HG03175 (cell line): ENCODE measurements at regions not wholly inside any gene's neighbourhood (a gene's known extent, or its start where the extent isn't known, plus 50 kb on each side); places are given as distances from the start of the nearest gene placed in this dataset.
"Not testable (repeated sequence)": the region's sequence is repeated elsewhere in the genome, so short reads cannot be mapped to it uniquely, and the experiment has no call there.

Experiments used
- ATAC-seq: cut with Tn5 transposase; IDR thresholded peaks from one replicate; pipeline ENCODE4 v1.9.1; 2021; ENCODE audit warnings: mild to moderate bottlenecking, moderate library complexity; ENCODE audit not compliant: unreplicated experiment

DNA sequence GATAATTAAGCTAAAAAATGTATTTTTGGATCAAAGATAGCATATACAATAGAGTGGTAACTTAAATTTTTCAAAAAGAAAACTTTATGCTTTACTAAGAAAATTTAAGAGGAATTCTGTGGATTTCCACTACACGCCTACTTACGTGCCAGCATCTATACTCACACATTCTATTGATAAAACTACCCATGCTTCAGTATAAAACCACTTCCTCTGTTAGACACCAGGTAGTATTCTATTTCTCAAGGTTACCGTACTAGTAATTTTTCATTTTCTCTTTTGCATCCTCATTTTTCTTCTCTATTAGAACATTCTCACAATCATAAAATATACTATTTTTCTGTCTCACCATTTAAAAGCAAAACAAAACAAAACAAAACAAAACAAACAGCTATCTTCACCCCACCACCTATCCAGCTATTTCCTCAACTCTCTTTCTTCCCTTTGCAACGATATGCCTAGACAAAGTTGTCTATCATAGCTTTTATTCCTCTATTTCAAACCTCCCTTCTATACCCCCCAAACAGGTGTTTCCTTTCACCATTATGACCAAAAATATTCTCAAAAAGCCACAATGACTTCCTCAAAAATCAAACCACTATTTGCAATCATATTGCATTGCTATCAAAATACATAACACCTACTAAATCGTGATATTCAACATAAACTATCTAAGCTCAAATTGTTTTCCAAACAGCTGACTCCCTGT, 1652.0 kb downstream of the MRPL39 start:
- ATAC-seq, result no peak

DNA sequence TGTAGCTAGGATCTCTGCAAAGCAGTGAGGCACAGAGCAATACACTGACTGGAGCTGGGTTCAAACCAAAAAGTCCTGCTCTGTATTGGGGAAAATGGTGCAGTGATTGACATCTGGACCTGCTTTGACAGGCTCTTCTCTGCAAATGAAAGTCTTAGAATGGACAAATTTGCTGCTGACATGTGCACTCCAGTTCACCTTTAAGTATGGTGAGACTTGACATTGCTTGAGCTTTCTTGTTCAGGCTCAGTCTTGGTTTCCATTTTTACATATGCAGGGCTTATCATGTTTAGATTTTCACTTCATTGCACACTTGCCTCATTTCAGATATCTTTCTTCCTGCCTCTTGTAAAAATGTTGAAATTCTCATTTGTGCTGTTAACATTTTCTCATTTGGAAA, 1655.0 kb downstream of the MRPL39 start:
- ATAC-seq, result no peak

- no peak for ATAC-seq
Observed at GRCh38 chr21:23951251-23951650, 1656.0 kb downstream of the MRPL39 start.

DNA sequence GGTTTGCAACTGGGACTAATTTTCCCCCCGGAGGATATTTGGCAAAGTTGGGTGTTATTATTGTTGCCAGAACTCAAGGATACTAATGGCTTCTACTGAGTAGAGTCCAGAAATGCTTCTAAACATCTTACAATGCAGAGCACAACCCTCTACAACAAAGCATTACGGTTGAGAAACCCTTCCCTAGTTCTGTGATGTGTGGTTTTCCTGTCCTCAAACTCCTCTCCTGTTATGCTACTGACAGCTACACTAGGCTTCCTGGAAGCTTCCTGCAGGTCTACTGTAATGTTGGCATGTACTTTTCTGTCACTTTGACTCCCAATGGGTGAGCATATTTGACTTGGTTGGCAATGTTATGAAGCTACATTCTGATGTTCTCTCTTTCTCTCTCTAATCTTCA, 1656.9 kb downstream of the MRPL39 start:
- ATAC-seq, result no peak

GRCh38 chr21:23949493-23949892, 1657.8 kb downstream of the MRPL39 start:
- ATAC-seq, result no peak

- peak; percentile 87 for ATAC-seq
Observed at GRCh38 chr21:23939369-23940065, 1667.8 kb downstream of the MRPL39 start.

DNA sequence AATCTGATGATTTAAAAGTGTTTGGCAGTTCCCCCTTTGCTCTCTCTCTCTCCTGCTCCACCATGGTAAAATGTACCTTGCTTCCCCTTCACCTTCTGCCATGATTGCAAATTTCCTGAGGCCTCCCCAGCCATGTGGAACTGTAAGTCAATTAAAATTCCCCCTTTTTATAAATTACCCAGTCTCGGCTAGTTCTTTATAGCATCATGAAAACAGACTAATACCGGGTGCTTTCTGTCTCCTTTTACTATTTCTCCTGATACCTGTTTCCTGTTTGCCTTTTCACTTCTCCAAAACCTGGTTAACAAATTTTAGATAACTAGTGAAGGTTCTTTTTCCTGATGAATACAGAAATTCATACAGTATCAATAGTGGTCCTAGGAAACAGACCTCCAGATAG, 1670.3 kb downstream of the MRPL39 start:
- ATAC-seq, result no peak

- ATAC-seq, result no peak
Observed at GRCh38 chr21:23936224-23936623, 1671.1 kb downstream of the MRPL39 start.

GRCh38 chr21:23930565-23930964, 1676.7 kb downstream of the MRPL39 start:
- ATAC-seq, result no peak

DNA sequence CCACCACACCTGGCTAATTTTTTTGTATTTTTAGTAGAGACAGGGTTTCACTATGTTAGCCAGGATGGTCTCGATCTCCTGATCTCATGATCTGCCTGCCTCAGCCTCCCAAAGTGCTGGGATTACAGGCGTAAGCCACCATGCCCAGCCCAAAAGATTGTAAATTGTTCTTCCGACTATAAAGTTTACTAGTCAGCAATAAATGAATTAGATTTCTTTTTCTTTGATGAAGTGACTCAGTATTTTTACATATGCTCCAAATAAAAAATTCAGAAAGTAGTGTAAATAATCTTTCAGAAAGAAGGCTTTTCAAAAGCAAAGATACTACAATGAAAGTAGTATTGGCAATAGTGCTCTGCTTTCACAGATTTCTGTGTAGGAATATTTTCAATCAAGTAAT, 1680.9 kb downstream of the MRPL39 start:
- ATAC-seq, result not testable (repeated sequence)

DNA sequence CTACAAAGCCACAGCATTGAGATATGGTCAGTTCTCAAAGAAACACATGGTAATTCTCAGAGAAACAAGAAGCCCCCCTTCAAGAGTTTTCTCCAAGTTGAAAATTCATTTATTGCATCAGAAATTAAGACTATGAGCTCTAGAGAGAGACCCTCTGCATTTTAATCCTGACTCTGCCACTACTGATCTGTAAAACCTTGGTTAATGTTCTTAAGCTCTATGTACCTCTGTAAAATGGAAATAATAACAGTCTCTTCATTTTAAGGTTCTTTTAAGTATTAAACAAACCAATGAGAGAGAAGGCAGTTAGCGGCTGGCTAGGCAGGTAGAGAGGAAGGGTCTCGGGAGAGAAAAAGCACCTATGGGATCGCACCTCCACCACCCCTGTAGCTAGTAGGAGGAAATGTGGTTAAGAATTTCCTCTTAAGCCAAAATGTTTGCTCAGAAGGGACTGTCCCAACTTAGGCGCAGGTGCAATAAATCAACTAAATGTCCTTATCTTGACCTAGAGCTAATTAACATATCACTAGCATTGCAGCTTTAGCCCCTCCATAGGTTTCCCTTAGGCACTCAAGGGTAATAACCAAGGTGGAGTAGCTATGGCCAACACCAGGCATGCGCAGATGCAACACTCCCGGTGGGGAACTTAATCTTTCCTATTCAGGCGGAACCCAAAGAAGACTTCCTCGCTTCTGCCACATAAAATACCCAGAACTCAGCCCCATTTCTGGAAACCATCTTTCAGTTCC, 1685.4 kb downstream of the MRPL39 start:
- ATAC-seq, result no peak

- no peak for ATAC-seq
Observed at GRCh38 chr21:23900727-23901126, 1706.6 kb downstream of the MRPL39 start.

DNA sequence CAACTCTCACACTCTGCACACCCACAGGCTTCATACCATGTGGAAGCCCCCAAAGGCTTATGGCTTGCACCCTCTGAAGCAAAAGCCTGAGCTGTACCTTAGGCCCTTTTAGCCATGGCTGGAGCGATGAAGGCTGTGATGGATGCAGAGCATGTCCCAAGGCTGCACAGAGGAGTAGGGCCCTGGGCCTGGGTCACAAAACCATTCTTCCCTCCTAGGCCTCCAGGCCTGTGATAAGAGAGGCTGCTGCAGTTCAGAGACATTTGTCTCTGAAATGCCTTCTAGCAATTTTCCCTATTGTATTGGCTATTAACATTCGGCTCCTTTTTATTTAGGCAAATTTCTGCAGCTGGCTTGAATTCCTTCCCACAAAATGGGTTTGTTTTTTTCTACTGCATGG, 1707.7 kb downstream of the MRPL39 start:
- ATAC-seq, result no peak

DNA sequence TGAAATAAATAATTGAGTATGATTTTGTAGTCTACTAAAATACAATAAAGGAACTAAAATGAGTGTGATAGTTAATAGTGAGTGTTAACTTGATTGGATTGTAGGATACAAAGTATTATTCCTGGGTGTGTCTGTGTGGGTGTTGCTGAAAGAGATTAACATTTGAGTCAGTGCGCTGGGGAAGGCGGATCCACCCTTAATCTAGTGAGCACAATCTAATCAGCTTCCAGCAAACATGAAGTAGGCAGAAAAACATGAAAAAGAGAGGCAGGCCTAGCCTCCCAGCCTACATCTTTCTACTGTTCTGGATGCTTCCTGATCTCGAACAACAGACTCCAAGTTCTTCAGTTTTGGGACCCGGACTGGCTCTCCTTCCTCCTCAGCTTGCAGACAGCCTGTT, 1716.6 kb downstream of the MRPL39 start:
- no peak for ATAC-seq

DNA sequence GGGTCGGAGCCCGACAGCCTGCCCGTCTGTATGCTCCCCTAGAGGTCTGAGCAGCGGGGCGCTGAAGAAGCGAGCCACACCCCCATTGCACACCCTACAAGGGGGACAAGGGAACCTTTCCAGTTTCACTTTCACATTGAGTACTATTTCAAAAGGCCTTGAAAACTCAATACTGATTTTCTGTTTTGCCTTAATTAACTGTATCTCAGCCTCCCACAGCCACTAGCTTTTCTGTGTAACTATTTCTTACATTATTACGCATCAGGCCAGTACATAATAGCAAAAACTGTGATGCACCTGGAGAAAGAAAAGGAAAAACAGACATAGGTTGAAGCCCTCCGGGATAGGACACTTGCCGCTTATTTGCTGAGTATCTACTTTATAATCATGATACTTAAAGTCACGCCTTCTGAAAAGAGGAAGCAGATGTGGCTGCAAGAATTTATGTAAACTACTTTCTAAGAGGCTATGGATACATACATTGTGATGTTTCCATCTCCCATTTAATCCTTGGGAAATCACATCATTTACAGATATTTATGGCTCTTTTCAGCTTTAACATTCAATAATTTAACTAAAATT, 1719.5 kb downstream of the MRPL39 start:
- no peak for ATAC-seq

DNA sequence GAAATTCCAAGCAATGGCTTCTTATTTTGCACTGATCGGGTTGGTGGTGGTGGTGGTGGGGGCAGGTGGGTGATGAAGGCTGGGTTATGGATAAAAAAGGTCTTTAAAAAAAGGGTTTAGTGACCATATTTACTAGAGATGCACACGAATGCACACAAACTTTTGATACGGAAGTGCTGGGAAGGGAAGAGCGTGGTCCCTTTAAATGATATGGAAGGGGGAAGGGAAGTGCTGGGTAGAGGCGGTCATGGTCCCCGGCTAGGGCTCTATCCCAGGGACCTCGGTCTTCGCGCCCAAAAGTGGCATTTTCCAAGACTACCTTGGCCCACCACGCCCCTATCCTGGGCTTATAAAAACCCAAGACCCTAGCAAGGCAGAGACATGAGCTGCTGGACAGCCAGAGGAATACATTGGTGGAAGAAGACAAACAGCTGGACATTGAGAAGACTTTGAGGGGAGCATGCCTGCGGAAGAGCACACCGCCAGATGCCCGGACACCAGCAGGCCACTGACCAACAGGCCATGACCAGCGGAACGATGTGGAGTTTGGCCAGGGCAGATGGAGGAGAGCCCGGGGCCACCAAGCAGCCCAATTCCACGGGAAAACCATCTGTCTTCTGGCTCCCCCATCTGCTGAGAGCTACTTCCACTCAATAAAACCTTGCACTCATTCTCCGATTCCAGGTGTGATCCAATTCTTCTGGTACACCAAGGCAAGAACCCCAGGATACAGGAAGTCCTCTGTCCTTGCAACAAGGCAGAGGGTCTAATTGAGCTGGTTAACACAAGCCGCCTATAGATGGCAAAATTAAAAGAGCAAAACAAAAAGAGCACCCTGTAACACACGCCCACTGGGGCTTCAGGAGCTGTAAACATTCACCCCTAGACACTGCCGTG, 1720.2 kb downstream of the MRPL39 start:
- ATAC-seq, result no peak

DNA sequence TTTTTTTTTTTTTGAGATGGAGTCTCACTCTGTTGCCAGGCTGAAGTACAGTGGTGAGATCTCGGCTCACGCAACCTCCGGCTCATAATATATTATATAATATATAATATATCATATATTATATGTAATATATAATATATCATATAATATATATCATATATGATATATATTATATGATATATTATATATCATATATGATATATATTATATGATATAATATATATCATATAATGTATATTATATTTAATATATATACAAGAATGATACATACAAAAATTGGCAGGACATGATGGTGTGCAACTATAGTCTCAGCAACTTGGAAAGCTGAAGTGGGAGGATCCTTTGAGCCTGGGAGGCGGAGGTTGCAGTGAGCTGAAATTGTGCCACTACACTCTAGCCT, 1725.5 kb downstream of the MRPL39 start:
- no peak for ATAC-seq

DNA sequence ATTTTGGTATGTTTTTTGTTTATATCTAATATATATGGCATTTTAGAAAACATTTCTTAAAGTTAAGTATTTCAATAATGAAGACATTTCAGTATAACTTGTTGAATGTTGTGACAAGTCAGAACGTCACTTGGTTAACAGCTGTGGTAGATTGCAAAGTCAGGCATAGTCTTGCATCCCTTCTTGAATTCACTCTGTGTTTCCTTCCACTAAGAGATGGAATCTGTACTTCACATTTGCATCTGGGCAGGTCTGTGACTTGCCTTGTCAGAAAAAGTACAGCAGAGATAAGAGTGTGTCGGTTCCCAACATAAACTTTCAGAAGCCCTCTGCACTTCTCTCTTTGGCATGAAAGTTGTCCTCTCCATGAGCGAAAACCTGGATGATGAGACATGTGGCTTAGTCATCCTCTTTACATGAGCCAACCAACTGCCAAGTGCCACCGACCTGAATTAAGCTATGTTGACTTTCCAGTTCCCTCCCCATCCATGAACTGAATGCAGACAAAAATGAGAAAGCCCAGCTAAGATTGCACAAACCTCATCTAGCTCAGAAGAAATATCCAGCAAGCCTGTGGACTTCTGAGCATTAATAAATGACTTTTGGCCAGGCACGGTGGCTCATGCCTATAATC, 1730.2 kb downstream of the MRPL39 start:
- no peak for ATAC-seq

DNA sequence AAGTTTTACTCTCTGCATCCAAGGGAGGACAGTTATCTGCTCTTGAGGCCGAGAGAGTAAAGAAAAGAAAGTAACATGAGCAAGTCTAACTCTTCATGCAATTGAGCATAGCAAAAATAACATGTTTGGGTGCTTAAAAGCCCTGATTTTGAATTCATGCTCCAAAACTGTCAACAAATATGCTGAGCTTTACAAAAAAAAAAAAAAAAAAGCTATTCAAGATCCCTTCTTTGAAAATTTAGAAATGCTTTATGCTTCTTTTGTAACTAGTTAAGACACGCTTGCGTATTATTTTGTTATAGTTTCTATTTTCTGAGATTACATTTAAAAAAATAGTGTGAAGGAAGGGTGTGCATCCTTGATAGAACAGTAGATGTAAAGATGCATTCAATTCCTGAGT, 1733.0 kb downstream of the MRPL39 start:
- no peak for ATAC-seq

GRCh38 chr21:23861911-23862504, 1745.3 kb downstream of the MRPL39 start:
- ATAC-seq, result no peak
